Neural cell (in vitro differentiated cells): ENCODE measurements at regions not wholly inside any gene's neighbourhood (a gene's known extent, or its start where the extent isn't known, plus 50 kb on each side); places are given as distances from the start of the nearest gene placed in this dataset.
"Not testable (repeated sequence)": the region's sequence is repeated elsewhere in the genome, so short reads cannot be mapped to it uniquely, and the experiment has no call there.

Experiments used
- H2AFZ ChIP-seq: fragments of 200-600, 300-800 bp; sonication (generic), shearing (Covaris generic); 2 replicates; pipeline ENCODE4 v1.6.0; 2014; ENCODE audit warnings: low read depth, mild to moderate bottlenecking, antibody characterized with exemption, low read length, moderate library complexity
- H3F3A ChIP-seq: fragments of 200-600 bp; shearing (Covaris generic); 2 replicates; pipeline ENCODE4 v1.6.1; 2016; ENCODE audit warnings: mild to moderate bottlenecking, moderate library complexity, mixed read lengths, antibody characterized with exemption, low read length; ENCODE audit not compliant: insufficient read depth, poor library complexity, severe bottlenecking
- H3K27ac ChIP-seq: fragments of 200-600, 300-800 bp; sonication (generic), shearing (Covaris generic); 2 replicates; pipeline ENCODE4 v1.5.1; 2014; ENCODE audit warnings: mild to moderate bottlenecking, low read length, moderate library complexity
- H3K27me3 ChIP-seq: fragments of 300-800, 200-600 bp; sonication (generic), shearing (Covaris generic); 2 replicates; pipeline ENCODE4 v1.6.0; 2014; ENCODE audit warnings: mild to moderate bottlenecking, low read depth, low read length, moderate library complexity; ENCODE audit not compliant: insufficient read depth
- H3K36me3 ChIP-seq: fragments of 300-800, 200-600 bp; sonication (generic), shearing (Covaris generic); 2 replicates; pipeline ENCODE4 v1.5.1; 2014; ENCODE audit warnings: mild to moderate bottlenecking, antibody characterized with exemption, low read length, moderate library complexity; ENCODE audit not compliant: insufficient read depth
- H3K4me2 ChIP-seq: fragments of 300-800, 200-600 bp; sonication (generic), shearing (Covaris generic); 2 replicates; pipeline ENCODE4 v1.6.0; 2014; ENCODE audit warnings: mild to moderate bottlenecking, low read length
- H3K4me3 ChIP-seq: fragments of 300-800, 200-600 bp; sonication (generic), shearing (Covaris generic); 2 replicates; pipeline ENCODE4 v1.5.1; 2014; ENCODE audit warnings: mild to moderate bottlenecking, low read length, moderate library complexity
- H3K79me2 ChIP-seq: fragments of 200-600 bp; shearing (Covaris generic); replicated peaks from 2 replicates; pipeline ENCODE4 v1.6.0; 2014; ENCODE audit warnings: mild to moderate bottlenecking, low read length, moderate library complexity; ENCODE audit not compliant: insufficient read depth
- H3K9ac ChIP-seq: fragments of 300-800, 200-600 bp; sonication (generic), shearing (Covaris generic); 2 replicates; pipeline ENCODE4 v1.6.1; 2016; ENCODE audit warnings: mild to moderate bottlenecking, low read length, mixed read lengths
- H3K9me2 ChIP-seq: fragments of 200-600 bp; shearing (Covaris generic); 2 replicates; pipeline ENCODE4 v1.6.1; 2016; ENCODE audit warnings: mild to moderate bottlenecking, low read length, mixed read lengths; ENCODE audit not compliant: insufficient read depth
- H3K9me3 ChIP-seq: fragments of 200-600, 300-800 bp; sonication (generic), shearing (Covaris generic); 2 replicates; pipeline ENCODE4 v1.6.1; 2016; ENCODE audit warnings: mild to moderate bottlenecking, mixed run types, low read length, moderate library complexity, mixed read lengths
- H4K20me1 ChIP-seq: fragments of 200-600 bp; shearing (Covaris generic); 2 replicates; pipeline ENCODE4 v1.6.1; 2016; ENCODE audit warnings: mild to moderate bottlenecking, mixed run types; ENCODE audit not compliant: insufficient read depth
- EP300 ChIP-seq: fragments of 450-650 bp; conservative IDR thresholded peaks from 2 replicates; pipeline ENCODE4 v1.6.1; 2014; ENCODE audit warnings: antibody characterized with exemption, mild to moderate bottlenecking, moderate library complexity; ENCODE audit not compliant: poor library complexity, severe bottlenecking
- EZH2 ChIP-seq: fragments of 200-600, 300-800 bp; shearing (Covaris generic), sonication (generic); IDR thresholded peaks from 2 replicates; pipeline ENCODE4 v1.6.1; 2014; ENCODE audit warnings: antibody characterized with exemption, low read length, borderline replicate concordance, mild to moderate bottlenecking; ENCODE audit not compliant: insufficient read depth, poor library complexity, severe bottlenecking
- MXI1 ChIP-seq: fragments of 450-650 bp; conservative IDR thresholded peaks from 2 replicates; pipeline ENCODE4 v1.6.1; 2014; ENCODE audit warnings: antibody characterized with exemption, mild to moderate bottlenecking; ENCODE audit not compliant: poor library complexity, severe bottlenecking
- POLR2AphosphoS5 ChIP-seq: IDR thresholded peaks from 2 replicates; pipeline ENCODE4 v1.6.1; 2012
- RAD21 ChIP-seq: fragments of 450-650 bp; conservative IDR thresholded peaks from 2 replicates; pipeline ENCODE4 v1.6.1; 2014; ENCODE audit warnings: antibody characterized with exemption, mild to moderate bottlenecking, moderate library complexity
- SMC3 ChIP-seq: fragments of 450-650 bp; conservative IDR thresholded peaks from 2 replicates; pipeline ENCODE4 v1.6.1; 2014; ENCODE audit warnings: antibody characterized with exemption, mild to moderate bottlenecking, moderate library complexity; ENCODE audit not compliant: poor library complexity
- TAF1 ChIP-seq: IDR thresholded peaks from 2 replicates; pipeline ENCODE4 v1.6.1; 2012; ENCODE audit warnings: low read depth
- TF ChIP-seq, protein P1 (sequence below): IDR thresholded peaks from 2 replicates; pipeline ENCODE4 v1.6.1; 2012; ENCODE audit warnings: borderline replicate concordance
- TF ChIP-seq, protein P2 (sequence below): fragments of 450-650 bp; IDR thresholded peaks from 2 replicates; pipeline ENCODE4 v1.5.1; 2014; ENCODE audit warnings: antibody characterized with exemption, mild to moderate bottlenecking, moderate library complexity; ENCODE audit not compliant: poor library complexity, severe bottlenecking

DNA sequence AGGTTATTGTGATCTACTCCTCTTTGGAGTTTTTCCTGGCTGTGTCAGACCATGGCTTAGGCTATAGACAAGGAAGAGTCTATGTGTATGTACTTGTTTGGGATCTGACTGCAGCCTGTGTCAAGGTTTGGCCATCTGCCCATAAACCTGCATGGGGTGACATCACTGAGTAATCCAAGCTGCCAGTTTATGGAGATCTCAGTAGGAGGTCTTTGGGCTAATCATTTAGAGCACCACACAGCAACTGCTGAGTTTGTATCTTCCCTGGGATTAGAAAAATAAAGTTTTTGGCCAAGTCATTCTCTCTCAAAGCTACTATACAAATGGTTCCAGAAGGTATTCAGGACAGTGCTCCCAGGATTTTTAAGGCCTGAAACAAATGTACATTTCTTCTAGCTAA is 65.5 kb upstream of the HSPB3 start (continued):
- no peak for TF ChIP-seq RAD21

DNA sequence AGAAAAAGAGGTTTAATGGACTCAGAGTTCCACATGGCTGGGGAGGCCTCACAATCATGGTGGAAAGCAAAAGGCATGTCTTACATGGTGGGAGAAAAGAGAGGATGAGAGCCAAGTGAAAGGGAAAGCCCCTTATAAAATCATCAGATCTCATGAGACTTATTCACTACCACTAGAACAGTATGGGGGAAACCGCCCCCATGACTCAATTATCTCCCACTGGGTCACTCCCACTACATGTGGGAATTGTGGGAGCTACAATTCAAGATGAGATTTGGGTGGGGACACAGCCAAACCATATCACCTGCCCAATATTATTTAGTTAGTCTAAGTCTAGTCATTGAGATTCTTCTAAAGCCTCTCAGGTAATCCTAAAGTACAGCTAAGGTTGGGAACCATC is 66.1 kb upstream of the HSPB3 start:
- not testable (repeated sequence) for H3K9me2 ChIP-seq, H2AFZ ChIP-seq, H4K20me1 ChIP-seq, H3F3A ChIP-seq, H3K4me2 ChIP-seq, H3K9me3 ChIP-seq, H3K27me3 ChIP-seq, H3K36me3 ChIP-seq, H3K9ac ChIP-seq, H3K27ac ChIP-seq, H3K79me2 ChIP-seq, H3K4me3 ChIP-seq

DNA sequence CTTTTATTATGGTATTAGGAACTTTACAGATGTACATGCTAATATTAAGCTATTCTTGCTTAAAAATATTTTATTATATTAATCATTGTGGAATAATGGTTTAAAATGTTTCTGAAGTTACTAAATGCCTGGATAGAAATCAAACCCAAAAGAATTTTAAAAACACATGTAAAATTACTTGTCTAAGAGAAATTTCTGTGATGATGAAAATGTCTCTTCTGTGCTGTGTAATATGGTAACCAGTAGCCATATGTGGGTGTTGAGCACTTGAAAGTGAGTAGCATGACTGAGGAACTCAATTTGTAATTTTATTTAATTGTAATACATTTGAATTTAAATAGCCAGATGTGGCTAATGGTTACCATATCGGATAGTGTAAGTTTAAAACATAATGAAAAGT is 66.7 kb upstream of the HSPB3 start:
- no peak for TF ChIP-seq EP300
- no peak for TF ChIP-seq POLR2AphosphoS5
- TF ChIP-seq RAD21 = no peak
- TF ChIP-seq, protein P1, sequence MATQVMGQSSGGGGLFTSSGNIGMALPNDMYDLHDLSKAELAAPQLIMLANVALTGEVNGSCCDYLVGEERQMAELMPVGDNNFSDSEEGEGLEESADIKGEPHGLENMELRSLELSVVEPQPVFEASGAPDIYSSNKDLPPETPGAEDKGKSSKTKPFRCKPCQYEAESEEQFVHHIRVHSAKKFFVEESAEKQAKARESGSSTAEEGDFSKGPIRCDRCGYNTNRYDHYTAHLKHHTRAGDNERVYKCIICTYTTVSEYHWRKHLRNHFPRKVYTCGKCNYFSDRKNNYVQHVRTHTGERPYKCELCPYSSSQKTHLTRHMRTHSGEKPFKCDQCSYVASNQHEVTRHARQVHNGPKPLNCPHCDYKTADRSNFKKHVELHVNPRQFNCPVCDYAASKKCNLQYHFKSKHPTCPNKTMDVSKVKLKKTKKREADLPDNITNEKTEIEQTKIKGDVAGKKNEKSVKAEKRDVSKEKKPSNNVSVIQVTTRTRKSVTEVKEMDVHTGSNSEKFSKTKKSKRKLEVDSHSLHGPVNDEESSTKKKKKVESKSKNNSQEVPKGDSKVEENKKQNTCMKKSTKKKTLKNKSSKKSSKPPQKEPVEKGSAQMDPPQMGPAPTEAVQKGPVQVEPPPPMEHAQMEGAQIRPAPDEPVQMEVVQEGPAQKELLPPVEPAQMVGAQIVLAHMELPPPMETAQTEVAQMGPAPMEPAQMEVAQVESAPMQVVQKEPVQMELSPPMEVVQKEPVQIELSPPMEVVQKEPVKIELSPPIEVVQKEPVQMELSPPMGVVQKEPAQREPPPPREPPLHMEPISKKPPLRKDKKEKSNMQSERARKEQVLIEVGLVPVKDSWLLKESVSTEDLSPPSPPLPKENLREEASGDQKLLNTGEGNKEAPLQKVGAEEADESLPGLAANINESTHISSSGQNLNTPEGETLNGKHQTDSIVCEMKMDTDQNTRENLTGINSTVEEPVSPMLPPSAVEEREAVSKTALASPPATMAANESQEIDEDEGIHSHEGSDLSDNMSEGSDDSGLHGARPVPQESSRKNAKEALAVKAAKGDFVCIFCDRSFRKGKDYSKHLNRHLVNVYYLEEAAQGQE = no peak
- TF ChIP-seq TAF1 = no peak
- TF ChIP-seq, protein P2, sequence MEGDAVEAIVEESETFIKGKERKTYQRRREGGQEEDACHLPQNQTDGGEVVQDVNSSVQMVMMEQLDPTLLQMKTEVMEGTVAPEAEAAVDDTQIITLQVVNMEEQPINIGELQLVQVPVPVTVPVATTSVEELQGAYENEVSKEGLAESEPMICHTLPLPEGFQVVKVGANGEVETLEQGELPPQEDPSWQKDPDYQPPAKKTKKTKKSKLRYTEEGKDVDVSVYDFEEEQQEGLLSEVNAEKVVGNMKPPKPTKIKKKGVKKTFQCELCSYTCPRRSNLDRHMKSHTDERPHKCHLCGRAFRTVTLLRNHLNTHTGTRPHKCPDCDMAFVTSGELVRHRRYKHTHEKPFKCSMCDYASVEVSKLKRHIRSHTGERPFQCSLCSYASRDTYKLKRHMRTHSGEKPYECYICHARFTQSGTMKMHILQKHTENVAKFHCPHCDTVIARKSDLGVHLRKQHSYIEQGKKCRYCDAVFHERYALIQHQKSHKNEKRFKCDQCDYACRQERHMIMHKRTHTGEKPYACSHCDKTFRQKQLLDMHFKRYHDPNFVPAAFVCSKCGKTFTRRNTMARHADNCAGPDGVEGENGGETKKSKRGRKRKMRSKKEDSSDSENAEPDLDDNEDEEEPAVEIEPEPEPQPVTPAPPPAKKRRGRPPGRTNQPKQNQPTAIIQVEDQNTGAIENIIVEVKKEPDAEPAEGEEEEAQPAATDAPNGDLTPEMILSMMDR = no peak
- no peak for TF ChIP-seq EZH2
- no peak for TF ChIP-seq SMC3
- TF ChIP-seq MXI1 = no peak
- no peaks in the 10 kb centered on the region for H3K79me2 ChIP-seq

More for the DNA sequence above, 66.7 kb upstream of the HSPB3 start:
- no peaks in the 10 kb centered on the region for H3F3A ChIP-seq
- no peak overlapping the region for H3K9ac ChIP-seq
- no peaks in the 10 kb centered on the region for H3K36me3 ChIP-seq
- no peaks in the 10 kb centered on the region for H3K27me3 ChIP-seq
- H4K20me1 ChIP-seq = no peaks in the 10 kb centered on the region
- H3K9me2 ChIP-seq = no peaks in the 10 kb centered on the region
- H3K9me3 ChIP-seq = no peaks in the 10 kb centered on the region
- no peak overlapping the region for H3K4me2 ChIP-seq
- H3K27ac ChIP-seq = no peak overlapping the region
- no peak overlapping the region for H3K4me3 ChIP-seq
- H2AFZ ChIP-seq = no peak overlapping the region
